NCI-H226 (cell line): ENCODE measurements at regions not wholly inside any gene's neighbourhood (a gene's known extent, or its start where the extent isn't known, plus 50 kb on each side); places are given as distances from the start of the nearest gene placed in this dataset.
"Not testable (repeated sequence)": the region's sequence is repeated elsewhere in the genome, so short reads cannot be mapped to it uniquely, and the experiment has no call there.

ENCODE experiments used
- DNase-seq: peaks from one replicate; pipeline ENCODE4 v3.0.0-alpha.2; 2015

- no peak for DNase-seq
Measured at GRCh38 chr3:44171891-44172290, 69.8 kb upstream of the TOPAZ1 start.

GRCh38 chr3:44172701-44173100, 69.0 kb upstream of the TOPAZ1 start:
- DNase-seq = not testable (repeated sequence)

- DNase-seq = no peak
Measured at GRCh38 chr3:44173263-44173662, 68.4 kb upstream of the TOPAZ1 start.

GRCh38 chr3:44175070-44175469, 66.6 kb upstream of the TOPAZ1 start:
- DNase-seq = no peak

- DNase-seq = no peak
Measured at GRCh38 chr3:44179246-44179645, 62.4 kb upstream of the TOPAZ1 start.

- DNase-seq = no peak
Measured at GRCh38 chr3:44184319-44184953, 57.2 kb upstream of the TOPAZ1 start.

GRCh38 chr3:44185396-44185915, 56.2 kb upstream of the TOPAZ1 start:
- DNase-seq = no peak

- no peak for DNase-seq
Measured at GRCh38 chr3:44186111-44186672, 55.5 kb upstream of the TOPAZ1 start.

GRCh38 chr3:44186712-44187111, 55.0 kb upstream of the TOPAZ1 start:
- DNase-seq = no peak
